Smooth muscle cell (in vitro differentiated cells): ENCODE measurements at regions not wholly inside any gene's neighbourhood (a gene's known extent, or its start where the extent isn't known, plus 50 kb on each side); places are given as distances from the start of the nearest gene placed in this dataset.

ENCODE experiments used
- DNase-seq: peaks from one replicate; lab custom pipeline; 2025; ENCODE audit not compliant: unreplicated experiment; lab: John Stamatoyannopoulos, UW
- H2AFZ ChIP-seq: fragments of 200-600 bp; sonication (generic); 2 replicates; pipeline ENCODE4 v1.6.0; 2016; ENCODE audit warnings: antibody characterized with exemption, low read depth, mild to moderate bottlenecking
- H3F3A ChIP-seq: fragments of 200-600 bp; sonication (generic); 2 replicates; pipeline ENCODE4 v1.6.0; 2017; ENCODE audit warnings: antibody characterized with exemption, low read depth
- H3K27ac ChIP-seq: fragments of 200-600 bp; sonication (generic); 2 replicates; pipeline ENCODE4 v1.5.1; 2016; ENCODE audit warnings: low read depth, mild to moderate bottlenecking
- H3K27me3 ChIP-seq: fragments of 200-600 bp; sonication (generic); 2 replicates; pipeline ENCODE4 v1.6.1; 2016; ENCODE audit warnings: low read depth, mild to moderate bottlenecking
- H3K36me3 ChIP-seq: fragments of 200-600 bp; sonication (generic); 2 replicates; pipeline ENCODE4 v1.5.1; 2016; ENCODE audit warnings: low read depth
- H3K4me1 ChIP-seq: fragments of 200-600 bp; sonication (generic); 2 replicates; pipeline ENCODE4 v1.5.1; 2016; ENCODE audit warnings: low read depth
- H3K4me2 ChIP-seq: fragments of 200-600 bp; sonication (generic); 2 replicates; pipeline ENCODE4 v1.6.0; 2016; ENCODE audit warnings: mild to moderate bottlenecking
- H3K4me3 ChIP-seq: fragments of 200-600 bp; sonication (generic); 2 replicates; pipeline ENCODE4 v1.5.1; 2016; ENCODE audit warnings: mild to moderate bottlenecking
- H3K79me2 ChIP-seq: fragments of 200-600 bp; sonication (generic); 2 replicates; pipeline ENCODE4 v1.6.0; 2016; ENCODE audit warnings: low read depth, mild to moderate bottlenecking
- H3K9ac ChIP-seq: fragments of 200-600 bp; sonication (generic); 2 replicates; pipeline ENCODE4 v1.6.0; 2016; ENCODE audit warnings: low read depth
- H3K9me3 ChIP-seq: fragments of 200-600 bp; sonication (generic); replicated peaks from 2 replicates; pipeline ENCODE4 v1.5.1; 2016; ENCODE audit warnings: low read depth
- H4K20me1 ChIP-seq: fragments of 200-600 bp; sonication (generic); 2 replicates; pipeline ENCODE4 v1.6.0; 2016; ENCODE audit warnings: low read depth
- WGBS: methylation state at CpG from one replicate; pipeline ENCODE4 v1.1.7; 2016; ENCODE audit warnings: low lambda C conversion rate; 5-methylcytosine and 5-hydroxymethylcytosine counted together
- TF ChIP-seq, protein P1 (sequence below): fragments of 200-600 bp; sonication (generic); IDR thresholded peaks from 2 replicates; pipeline ENCODE4 v1.5.1; 2017; ENCODE audit warnings: borderline replicate concordance, mild to moderate bottlenecking, antibody characterized with exemption; ENCODE audit not compliant: insufficient read depth, poor library complexity, severe bottlenecking

DNA sequence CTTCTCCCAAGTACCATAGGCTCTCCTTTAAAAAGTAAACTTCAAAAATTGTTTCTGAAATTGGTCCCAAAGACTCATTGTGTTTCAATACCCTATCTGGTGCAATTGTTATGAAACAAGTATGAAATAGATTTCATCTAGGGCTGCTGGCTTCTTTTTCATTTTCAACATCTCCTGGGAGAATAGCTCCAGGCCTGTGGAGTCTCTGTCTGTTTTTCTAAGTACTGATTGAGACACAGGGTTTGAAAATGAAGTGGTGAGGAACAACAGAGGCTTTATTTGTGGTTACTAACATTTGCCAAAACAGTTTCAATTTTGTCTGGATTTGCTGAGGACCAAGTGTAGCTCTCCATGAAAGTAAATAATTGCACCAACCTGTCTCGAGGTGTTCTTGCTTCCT lies 315.9 kb upstream of the LRATD1 start:
- TF ChIP-seq, protein P1, sequence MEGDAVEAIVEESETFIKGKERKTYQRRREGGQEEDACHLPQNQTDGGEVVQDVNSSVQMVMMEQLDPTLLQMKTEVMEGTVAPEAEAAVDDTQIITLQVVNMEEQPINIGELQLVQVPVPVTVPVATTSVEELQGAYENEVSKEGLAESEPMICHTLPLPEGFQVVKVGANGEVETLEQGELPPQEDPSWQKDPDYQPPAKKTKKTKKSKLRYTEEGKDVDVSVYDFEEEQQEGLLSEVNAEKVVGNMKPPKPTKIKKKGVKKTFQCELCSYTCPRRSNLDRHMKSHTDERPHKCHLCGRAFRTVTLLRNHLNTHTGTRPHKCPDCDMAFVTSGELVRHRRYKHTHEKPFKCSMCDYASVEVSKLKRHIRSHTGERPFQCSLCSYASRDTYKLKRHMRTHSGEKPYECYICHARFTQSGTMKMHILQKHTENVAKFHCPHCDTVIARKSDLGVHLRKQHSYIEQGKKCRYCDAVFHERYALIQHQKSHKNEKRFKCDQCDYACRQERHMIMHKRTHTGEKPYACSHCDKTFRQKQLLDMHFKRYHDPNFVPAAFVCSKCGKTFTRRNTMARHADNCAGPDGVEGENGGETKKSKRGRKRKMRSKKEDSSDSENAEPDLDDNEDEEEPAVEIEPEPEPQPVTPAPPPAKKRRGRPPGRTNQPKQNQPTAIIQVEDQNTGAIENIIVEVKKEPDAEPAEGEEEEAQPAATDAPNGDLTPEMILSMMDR, result no peak
- Histone ChIP-seq H2AFZ (no peak overlapping the region), H3K9me3 (no peaks in the 10 kb centered on the region), H3K4me1 (no peaks in the 10 kb centered on the region), H3K36me3 (no peaks in the 10 kb centered on the region), H3K79me2 (no peaks in the 10 kb centered on the region), H3K4me2 (no peak overlapping the region), H4K20me1 (no peaks in the 10 kb centered on the region), H3F3A (no peaks in the 10 kb centered on the region), H3K4me3 (no peak overlapping the region), H3K9ac (no peak overlapping the region), H3K27me3 (no peaks in the 10 kb centered on the region), H3K27ac (no peak overlapping the region)
- 76% methylated on average over 1 of the region's 1 CpG for WGBS
- DNase-seq, result no peak

DNA sequence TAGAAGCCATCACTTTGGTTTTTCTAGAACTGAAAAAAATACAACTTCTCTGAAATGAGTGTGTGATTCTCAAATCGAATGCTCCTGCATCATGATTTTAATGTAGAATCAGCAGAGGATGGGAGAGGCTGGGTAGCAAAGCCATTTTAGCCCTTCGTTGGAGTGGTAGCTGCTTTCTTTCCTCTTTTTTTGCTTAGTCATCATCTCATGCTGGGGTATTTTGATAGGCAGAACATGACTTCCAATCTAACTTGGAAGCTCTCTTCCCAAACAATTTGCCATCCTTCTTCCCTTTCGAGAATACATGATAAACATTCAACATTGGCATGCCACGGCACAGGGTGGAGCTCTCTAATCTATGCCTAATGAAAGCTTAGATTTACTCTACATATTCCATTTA lies 311.2 kb upstream of the LRATD1 start:
- H3K27ac ChIP-seq, result no peak overlapping the region
- 91% methylated on average over 4 of the region's 4 CpGs for WGBS
- no peak overlapping the region for H3K9ac ChIP-seq
- H3K79me2 ChIP-seq, result no peaks in the 10 kb centered on the region
- no peaks in the 10 kb centered on the region for H4K20me1 ChIP-seq
- no peak overlapping the region for H3K4me2 ChIP-seq
- H3K27me3 ChIP-seq, result no peaks in the 10 kb centered on the region
- TF ChIP-seq, protein P1, result no peak
- no peaks in the 10 kb centered on the region for H3F3A ChIP-seq
- no peak overlapping the region for H2AFZ ChIP-seq
- H3K36me3 ChIP-seq, result no peaks in the 10 kb centered on the region
- DNase-seq, result no peak
- no peaks in the 10 kb centered on the region for H3K4me1 ChIP-seq
- H3K4me3 ChIP-seq, result no peak overlapping the region
- H3K9me3 ChIP-seq, result no peaks in the 10 kb centered on the region

DNA sequence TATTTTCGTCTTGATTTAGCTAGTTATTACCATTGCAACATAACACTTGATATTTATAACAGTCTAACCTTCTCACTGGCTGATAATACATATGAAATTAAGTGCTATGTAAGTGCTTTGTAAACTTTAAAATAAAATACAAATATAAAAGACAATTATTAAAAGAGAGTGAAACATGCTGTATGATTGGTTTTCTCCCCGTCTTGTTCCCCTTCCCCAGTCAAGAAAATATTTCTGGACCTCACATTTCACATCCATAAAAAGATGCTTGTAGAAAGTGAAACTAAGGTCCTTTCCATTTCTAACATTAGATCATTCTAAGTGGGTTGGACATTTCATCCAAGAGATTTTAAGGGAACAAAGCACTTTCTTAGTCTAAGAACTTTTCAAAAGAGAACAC lies 310.2 kb upstream of the LRATD1 start:
- 79% methylated on average over 2 of the region's 2 CpGs for WGBS
- no peak overlapping the region for H3K4me3 ChIP-seq
- no peaks in the 10 kb centered on the region for H3K36me3 ChIP-seq

DNA sequence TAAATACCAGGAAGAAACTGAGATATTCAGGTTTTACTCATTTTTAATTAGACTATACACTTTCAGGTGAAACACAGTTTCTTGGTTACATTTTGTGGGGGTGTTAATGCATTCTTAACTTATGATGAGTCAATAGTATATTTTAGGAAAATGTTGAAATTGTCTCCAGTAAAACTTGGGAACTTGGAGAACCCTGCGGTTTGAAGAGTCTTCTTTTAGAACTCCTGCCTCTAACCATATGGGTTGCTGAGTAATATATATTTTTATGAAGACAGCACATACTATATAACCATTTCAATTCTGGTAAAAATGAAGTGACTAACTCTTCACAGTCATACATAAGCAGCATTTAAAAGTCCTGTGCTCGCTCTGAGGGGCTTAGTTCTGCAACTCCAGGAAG lies 308.2 kb upstream of the LRATD1 start:
- Histone ChIP-seq H3K4me1 (no peaks in the 10 kb centered on the region), H3K36me3 (no peaks in the 10 kb centered on the region), H3K4me2 (no peak overlapping the region), H2AFZ (no peak overlapping the region), H3K9me3 (no peaks in the 10 kb centered on the region), H3K27me3 (no peaks in the 10 kb centered on the region), H3F3A (no peaks in the 10 kb centered on the region), H3K9ac (no peak overlapping the region), H3K27ac (no peak overlapping the region), H3K79me2 (no peaks in the 10 kb centered on the region), H3K4me3 (no peak overlapping the region), H4K20me1 (no peaks in the 10 kb centered on the region)
- WGBS, result 71% methylated on average over 2 of the region's 2 CpGs
- DNase-seq, result no peak
- TF ChIP-seq, protein P1, result no peak

More for the DNA sequence above, 310.2 kb upstream of the LRATD1 start:
- Histone ChIP-seq H3K9me3 (no peaks in the 10 kb centered on the region), H3K4me1 (no peaks in the 10 kb centered on the region), H3F3A (no peaks in the 10 kb centered on the region), H3K9ac (no peak overlapping the region), H3K27ac (no peak overlapping the region), H3K27me3 (no peaks in the 10 kb centered on the region), H4K20me1 (no peaks in the 10 kb centered on the region), H3K4me2 (no peak overlapping the region), H2AFZ (no peak overlapping the region), H3K79me2 (no peaks in the 10 kb centered on the region)
- DNase-seq, result no peak
- TF ChIP-seq, protein P1, result no peak
